Mesodermal cell (in vitro differentiated cells): ENCODE measurements at regions not wholly inside any gene's neighbourhood (a gene's known extent, or its start where the extent isn't known, plus 50 kb on each side); places are given as distances from the start of the nearest gene placed in this dataset.

Source experiments
- H3K27ac ChIP-seq: 2 replicates; pipeline ENCODE4 v1.7.0; 2013; ENCODE audit warnings: mild to moderate bottlenecking, low read depth, low read length, moderate library complexity; ENCODE audit not compliant: severe bottlenecking
- H3K36me3 ChIP-seq: 2 replicates; pipeline ENCODE4 v1.7.1; 2013; ENCODE audit warnings: mild to moderate bottlenecking, low read length, moderate library complexity; ENCODE audit not compliant: control insufficient read depth, insufficient read depth
- H3K4me1 ChIP-seq: one replicate; pipeline ENCODE4 v1.7.1; 2013; ENCODE audit warnings: mild to moderate bottlenecking, low read length; ENCODE audit not compliant: insufficient read depth, control insufficient read depth, poor library complexity, severe bottlenecking
- H3K4me3 ChIP-seq: 2 replicates; pipeline ENCODE4 v1.7.0; 2013; ENCODE audit warnings: low read length, control low read depth, mild to moderate bottlenecking; ENCODE audit not compliant: insufficient read depth, poor library complexity, severe bottlenecking; ENCODE audit errors: extremely low read depth
- H3K9me3 ChIP-seq: 2 replicates; pipeline ENCODE4 v1.7.1; 2013; ENCODE audit warnings: mild to moderate bottlenecking, low read length, moderate library complexity; ENCODE audit not compliant: control insufficient read depth
- WGBS, 2 experiments: methylation state at CpG; one replicate each; pipeline ENCODE4 v1.1.5; 2013; ENCODE audit warnings: missing lambda C conversion rate in 2 of 2; ENCODE audit not compliant: insufficient coverage in 2 of 2; 5-methylcytosine and 5-hydroxymethylcytosine counted together

DNA sequence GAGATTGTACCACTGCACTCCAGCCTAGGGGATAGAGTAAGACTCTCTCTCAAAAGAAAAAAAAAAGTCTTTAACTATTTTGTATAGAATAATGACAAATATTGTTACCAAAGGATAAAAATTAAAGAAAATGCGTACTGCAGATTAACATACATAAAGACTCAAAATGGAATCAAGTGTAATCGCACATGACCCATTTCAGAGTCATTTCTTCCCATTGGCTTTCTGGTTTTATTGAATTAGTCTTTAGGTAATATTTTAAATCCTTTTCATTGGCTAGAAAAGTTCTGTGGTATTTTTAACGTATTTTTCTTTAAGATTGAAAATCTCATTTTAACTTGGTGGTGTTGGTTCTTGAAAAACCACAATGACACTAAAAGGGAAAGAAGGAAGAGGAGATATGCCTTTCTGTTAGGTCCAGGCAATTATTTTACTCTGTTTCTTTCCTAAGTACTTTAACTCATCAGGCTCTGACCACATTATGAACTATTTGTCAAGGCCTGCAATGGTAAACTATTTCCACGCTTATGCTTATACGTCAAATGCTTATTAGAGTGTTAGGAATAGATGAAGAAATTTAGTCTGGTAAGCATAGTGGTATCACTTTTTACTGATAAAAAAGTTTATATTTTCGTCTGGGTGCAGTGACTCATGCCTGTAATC, 52.3 kb downstream of the PLEKHG1 start:
- Histone ChIP-seq H3K36me3 (no peaks in the 10 kb centered on the region), H3K4me1 (no peaks in the 10 kb centered on the region), H3K9me3 (no peaks in the 10 kb centered on the region), H3K4me3 (no peak overlapping the region), H3K27ac (no peak overlapping the region)
- 85 to 97% methylated on average over 2 to 4 of the region's 6 CpGs for WGBS, 2 experiments

GRCh38 chr6:150652848-150653613, 53.3 kb downstream of the PLEKHG1 start:
- no peak overlapping the region for H3K27ac ChIP-seq
- H3K4me3 ChIP-seq: no peak overlapping the region
- H3K9me3 ChIP-seq: no peaks in the 10 kb centered on the region
- 79 to 80% methylated on average over 6 to 7 of the region's 7 CpGs for WGBS, 2 experiments
- H3K36me3 ChIP-seq: no peaks in the 10 kb centered on the region
- H3K4me1 ChIP-seq: no peaks in the 10 kb centered on the region

DNA sequence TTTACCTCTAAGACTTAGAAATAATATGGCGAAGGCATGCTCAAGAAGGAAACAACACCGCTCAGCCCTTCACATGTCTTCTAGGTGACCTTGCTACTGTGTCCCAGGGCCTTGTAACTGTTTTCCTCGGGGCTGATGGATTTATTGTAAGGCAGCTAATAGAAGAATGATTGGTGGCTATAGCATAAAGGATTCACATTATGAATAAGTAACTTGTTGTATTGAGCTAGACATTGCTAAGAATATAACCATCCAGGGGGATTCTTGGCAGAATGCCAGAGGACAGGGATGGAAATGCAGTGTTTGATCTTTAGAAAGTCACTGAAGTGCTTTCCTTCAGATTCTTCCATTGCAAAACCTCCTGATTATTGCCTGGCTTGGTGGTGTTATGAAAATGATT, 54.9 kb downstream of the PLEKHG1 start:
- 96% methylated on average over 3 of the region's 3 CpGs; no CpG with 5 or more reads in 1 of the 2 experiments for WGBS, 2 experiments
- H3K4me1 ChIP-seq: no peaks in the 10 kb centered on the region

DNA sequence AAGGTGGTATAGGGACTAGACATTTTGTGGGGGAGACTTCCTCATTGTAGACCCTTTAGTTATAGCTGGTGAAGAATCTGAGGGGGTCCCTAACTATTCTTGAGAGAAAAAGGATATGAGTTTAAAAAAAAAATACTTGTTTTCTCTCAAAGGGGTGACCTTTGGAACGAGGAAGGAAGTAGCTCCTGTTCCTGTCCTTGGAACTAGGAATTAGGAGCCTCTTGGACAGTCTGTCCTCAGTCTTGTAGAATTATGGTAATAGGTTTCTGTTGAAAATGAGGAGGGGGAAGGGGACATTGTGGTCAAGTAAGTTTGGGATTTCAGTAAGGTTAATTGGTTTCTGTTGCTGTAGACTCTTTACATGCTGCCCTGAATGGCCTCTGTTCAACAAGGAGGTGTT, 56.5 kb downstream of the PLEKHG1 start:
- 70 to 91% methylated on average over 1 of the region's 1 CpG for WGBS, 2 experiments
- Histone ChIP-seq H3K27ac (no peak overlapping the region), H3K4me1 (no peaks in the 10 kb centered on the region), H3K4me3 (no peak overlapping the region), H3K9me3 (no peaks in the 10 kb centered on the region), H3K36me3 (no peaks in the 10 kb centered on the region)

More for the DNA sequence above, 54.9 kb downstream of the PLEKHG1 start:
- H3K9me3 ChIP-seq: no peaks in the 10 kb centered on the region
- no peaks in the 10 kb centered on the region for H3K36me3 ChIP-seq
- no peak overlapping the region for H3K27ac ChIP-seq
- no peak overlapping the region for H3K4me3 ChIP-seq

GRCh38 chr6:150658421-150658820, 58.7 kb downstream of the PLEKHG1 start:
- no peaks in the 10 kb centered on the region for H3K4me1 ChIP-seq
- H3K9me3 ChIP-seq: no peaks in the 10 kb centered on the region
- H3K36me3 ChIP-seq: no peaks in the 10 kb centered on the region
- no peak overlapping the region for H3K27ac ChIP-seq
- H3K4me3 ChIP-seq: no peak overlapping the region
- WGBS, 2 experiments: 78 to 100% methylated on average over 1 of the region's 1 CpG

DNA sequence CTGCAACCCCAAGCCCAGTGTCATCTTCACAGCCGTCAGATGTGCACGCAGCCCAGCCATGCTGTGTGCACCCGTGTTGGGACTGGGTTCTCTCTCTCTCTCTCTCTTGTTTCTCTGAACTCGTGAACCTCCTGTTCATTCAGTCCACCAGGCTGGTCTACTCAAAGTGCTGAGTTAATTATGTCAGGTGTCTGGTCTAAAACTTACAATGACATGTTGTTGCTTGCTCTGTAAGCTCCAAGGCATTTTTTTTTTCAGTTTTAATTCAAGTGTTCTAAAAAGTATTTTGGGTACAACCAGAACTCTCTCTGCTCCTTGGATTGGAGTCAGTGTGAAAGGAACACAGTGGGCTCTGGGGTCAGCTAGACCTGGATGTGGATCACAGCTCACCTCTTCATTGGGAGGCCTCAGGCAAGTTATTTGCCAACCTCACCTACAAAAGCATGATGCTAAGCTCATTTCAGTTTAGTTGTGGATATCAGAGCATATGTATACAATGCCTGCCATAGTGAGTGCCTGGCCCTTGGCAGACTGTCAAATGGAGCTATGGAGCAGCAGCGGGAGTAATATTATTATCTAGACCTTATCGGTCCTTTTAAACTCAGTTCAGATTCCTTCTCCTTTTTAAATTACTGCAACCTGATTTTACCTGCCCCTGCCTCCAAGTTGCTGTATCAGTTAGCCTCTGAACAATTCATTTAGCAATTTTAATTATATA, 59.5 kb downstream of the PLEKHG1 start:
- no peak overlapping the region for H3K4me3 ChIP-seq
- H3K27ac ChIP-seq: no peak overlapping the region
- no peaks in the 10 kb centered on the region for H3K9me3 ChIP-seq
- H3K4me1 ChIP-seq: no peaks in the 10 kb centered on the region
- no peaks in the 10 kb centered on the region for H3K36me3 ChIP-seq
- 97 to 100% methylated on average over 4 of the region's 6 CpGs for WGBS, 2 experiments

GRCh38 chr6:150661216-150662007, 61.7 kb downstream of the PLEKHG1 start:
- 93 to 100% methylated on average over 2 of the region's 4 CpGs for WGBS, 2 experiments
- Histone ChIP-seq H3K27ac (no peak overlapping the region), H3K9me3 (no peaks in the 10 kb centered on the region)

DNA sequence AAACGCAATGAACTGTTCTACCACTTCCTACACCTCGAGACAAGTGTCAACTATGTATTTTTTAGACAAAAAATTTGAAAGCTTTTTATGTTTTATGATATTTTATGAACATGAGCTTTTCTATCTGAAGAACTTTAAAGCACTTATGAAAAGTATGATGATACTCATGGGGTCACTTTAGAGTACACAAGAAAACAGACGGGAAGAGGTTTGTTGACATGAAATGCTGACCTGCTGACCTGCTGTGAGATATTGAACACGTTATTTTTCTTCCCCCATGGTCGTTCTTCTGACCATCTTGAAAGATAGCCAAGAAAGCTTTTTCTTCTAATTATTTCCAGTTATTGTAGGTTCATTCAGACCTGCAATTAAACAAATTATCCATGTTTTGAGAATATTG, 63.1 kb downstream of the PLEKHG1 start:
- 88 to 89% methylated on average over 1 of the region's 5 CpGs for WGBS, 2 experiments
- H3K4me1 ChIP-seq: peaks cover 1% of the 10 kb centered on the region
- H3K4me3 ChIP-seq: no peak overlapping the region
- no peak overlapping the region for H3K27ac ChIP-seq
- no peaks in the 10 kb centered on the region for H3K9me3 ChIP-seq
- no peaks in the 10 kb centered on the region for H3K36me3 ChIP-seq

More at GRCh38 chr6:150661216-150662007, 61.7 kb downstream of the PLEKHG1 start:
- no peak overlapping the region for H3K4me3 ChIP-seq
- no peaks in the 10 kb centered on the region for H3K36me3 ChIP-seq
- H3K4me1 ChIP-seq: no peaks in the 10 kb centered on the region

- 87% methylated on average over 3 of the region's 3 CpGs; no CpG with 5 or more reads in 1 of the 2 experiments for WGBS, 2 experiments
- H3K9me3 ChIP-seq: no peaks in the 10 kb centered on the region
- no peak overlapping the region for H3K4me3 ChIP-seq
- H3K36me3 ChIP-seq: no peaks in the 10 kb centered on the region
- H3K27ac ChIP-seq: no peak overlapping the region
- peaks cover 6% of the 10 kb centered on the region for H3K4me1 ChIP-seq
Observed at GRCh38 chr6:150664091-150664490, 64.4 kb downstream of the PLEKHG1 start.

DNA sequence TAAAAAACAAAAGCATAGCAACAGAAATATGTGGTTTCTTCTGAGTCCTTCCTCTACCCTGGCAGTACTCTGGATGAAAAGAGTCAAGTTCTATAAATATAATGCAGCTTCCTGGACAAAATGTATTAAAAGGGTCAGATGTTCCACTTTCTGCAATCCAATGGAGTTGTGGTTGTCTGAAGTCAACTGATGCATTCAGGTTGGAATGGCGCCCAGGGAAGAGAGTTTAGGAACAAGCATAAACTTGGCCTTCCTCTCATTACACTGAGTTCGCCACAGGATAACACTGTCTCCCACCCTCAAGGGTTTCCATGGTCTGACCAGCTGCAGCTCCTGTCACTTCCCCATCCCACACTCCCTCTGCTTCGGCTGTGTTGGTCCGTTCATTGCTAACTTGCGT, 66.4 kb downstream of the PLEKHG1 start:
- Histone ChIP-seq H3K9me3 (no peaks in the 10 kb centered on the region), H3K27ac (no peak overlapping the region), H3K4me1 (peaks cover 6% of the 10 kb centered on the region), H3K36me3 (no peaks in the 10 kb centered on the region), H3K4me3 (no peak overlapping the region)
- 94 to 100% methylated on average over 4 to 5 of the region's 5 CpGs for WGBS, 2 experiments
